NT2/D1 (cell line): ENCODE measurements at regions not wholly inside any gene's neighbourhood (a gene's known extent, or its start where the extent isn't known, plus 50 kb on each side); places are given as distances from the start of the nearest gene placed in this dataset.
"Not testable (repeated sequence)": the region's sequence is repeated elsewhere in the genome, so short reads cannot be mapped to it uniquely, and the experiment has no call there.

Experiments
- DNase-seq: peaks from one replicate; pipeline ENCODE4 v3.0.0-alpha.2; 2011; ENCODE audit warnings: low read depth, low spot score
- H3K27me3 ChIP-seq: 2 replicates; pipeline ENCODE4 v1.6.0; 2011; ENCODE audit warnings: mild to moderate bottlenecking; ENCODE audit not compliant: insufficient read length, insufficient read depth
- H3K36me3 ChIP-seq: 2 replicates; pipeline ENCODE4 v1.6.1; 2011; ENCODE audit warnings: mild to moderate bottlenecking, low read length, mixed read lengths; ENCODE audit not compliant: insufficient read depth, insufficient read length
- H3K4me1 ChIP-seq: 2 replicates; pipeline ENCODE4 v1.5.1; 2011; ENCODE audit not compliant: insufficient read depth, insufficient read length
- H3K4me3 ChIP-seq: 2 replicates; pipeline ENCODE4 v1.5.1; 2011; ENCODE audit warnings: low read depth; ENCODE audit not compliant: insufficient read length
- H3K9ac ChIP-seq: 2 replicates; pipeline ENCODE4 v1.6.0; 2011; ENCODE audit warnings: low read depth; ENCODE audit not compliant: insufficient read length
- H3K9me3 ChIP-seq: 2 replicates; pipeline ENCODE4 v1.5.1; 2011; ENCODE audit warnings: mild to moderate bottlenecking, low read length; ENCODE audit not compliant: insufficient read depth
- SUZ12 ChIP-seq: IDR thresholded peaks from 2 replicates; pipeline ENCODE4 v1.6.1; 2011; ENCODE audit not compliant: insufficient read length, insufficient read depth; ENCODE audit errors: extremely low read depth
- YY1 ChIP-seq: IDR thresholded peaks from 2 replicates; pipeline ENCODE4 v1.6.1; 2011; ENCODE audit not compliant: insufficient read length, insufficient read depth
- ZNF274 ChIP-seq: IDR thresholded peaks from 2 replicates; pipeline ENCODE4 v1.6.1; 2011; ENCODE audit warnings: mild to moderate bottlenecking, low read depth, low read length

- no peak for DNase-seq
- no peaks in the 10 kb centered on the region for H3K36me3 ChIP-seq
- no peaks in the 10 kb centered on the region for H3K9me3 ChIP-seq
- H3K4me1 ChIP-seq, result no peaks in the 10 kb centered on the region
- H3K27me3 ChIP-seq, result no peaks in the 10 kb centered on the region
- no peak for TF ChIP-seq ZNF274
- no peak for TF ChIP-seq SUZ12
- no peak for TF ChIP-seq YY1
- no peak overlapping the region for H3K4me3 ChIP-seq
- no peak overlapping the region for H3K9ac ChIP-seq
These were observed 809.5 kb upstream of the SLITRK6 start for GRCh38 chr13:86608701-86609100.

- TF ChIP-seq YY1, result no peak
- no peak for TF ChIP-seq ZNF274
- no peak for TF ChIP-seq SUZ12
- DNase-seq, result no peak
- H3K4me3 ChIP-seq, result no peak overlapping the region
These were observed 834.1 kb upstream of the SLITRK6 start for GRCh38 chr13:86633346-86633745.

GRCh38 chr13:86651171-86651570, 852.0 kb upstream of the SLITRK6 start:
- DNase-seq, result peak; percentile 8
- not testable (repeated sequence) for H3K4me3 ChIP-seq, H3K9me3 ChIP-seq, H3K4me1 ChIP-seq, H3K36me3 ChIP-seq, H3K9ac ChIP-seq, H3K27me3 ChIP-seq

More at GRCh38 chr13:86633346-86633745, 834.1 kb upstream of the SLITRK6 start:
- Histone ChIP-seq H3K4me1 (no peaks in the 10 kb centered on the region), H3K9ac (no peak overlapping the region), H3K36me3 (no peaks in the 10 kb centered on the region), H3K9me3 (no peaks in the 10 kb centered on the region), H3K27me3 (no peaks in the 10 kb centered on the region)

DNA sequence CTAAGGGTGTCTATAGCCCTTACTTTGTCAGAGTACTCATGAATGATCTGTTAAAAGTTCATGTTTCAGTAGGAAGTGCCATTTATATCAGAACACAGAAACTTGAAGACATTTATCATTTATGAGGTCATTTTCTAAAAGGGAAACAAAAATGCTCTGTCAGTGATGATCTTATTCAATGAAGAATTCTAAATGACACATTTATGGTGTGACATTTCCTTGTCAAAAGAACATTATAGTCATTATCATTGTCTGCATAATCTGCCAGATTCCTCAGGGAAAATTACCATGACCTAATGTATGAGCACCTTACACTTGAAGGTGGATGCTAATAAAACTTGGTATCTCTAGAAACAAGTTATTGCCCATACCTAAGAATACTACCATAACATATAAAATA, 853.8 kb upstream of the SLITRK6 start:
- TF ChIP-seq YY1 (no peak), SUZ12 (no peak), ZNF274 (no peak)
- DNase-seq, result no peak
- Histone ChIP-seq H3K36me3 (no peaks in the 10 kb centered on the region), H3K9me3 (no peaks in the 10 kb centered on the region), H3K27me3 (no peaks in the 10 kb centered on the region), H3K4me3 (no peak overlapping the region), H3K9ac (no peak overlapping the region), H3K4me1 (no peaks in the 10 kb centered on the region)

DNA sequence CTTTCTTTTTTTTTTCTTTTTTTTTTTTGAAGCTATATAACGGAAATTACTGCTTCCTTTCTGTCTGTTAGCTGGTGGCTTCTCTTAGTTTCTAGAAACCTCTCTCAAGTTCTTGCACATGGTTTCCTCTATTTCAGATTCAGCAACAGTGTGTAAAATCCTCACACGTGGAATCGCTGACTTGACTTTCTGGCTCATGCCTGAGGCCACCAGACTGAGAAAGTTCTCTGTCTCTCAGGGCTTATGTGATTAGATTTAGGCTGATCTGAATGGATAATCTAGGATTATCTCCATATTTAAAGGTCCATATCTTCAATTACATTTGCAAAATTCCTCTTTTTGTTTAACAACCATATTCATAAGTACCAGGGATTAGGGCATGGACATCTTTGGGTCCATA, 856.3 kb upstream of the SLITRK6 start:
- H3K36me3 ChIP-seq, result no peaks in the 10 kb centered on the region
- H3K4me1 ChIP-seq, result no peaks in the 10 kb centered on the region
- H3K27me3 ChIP-seq, result no peaks in the 10 kb centered on the region
- no peaks in the 10 kb centered on the region for H3K9me3 ChIP-seq
- H3K9ac ChIP-seq, result no peak overlapping the region
- TF ChIP-seq SUZ12 (no peak), YY1 (no peak), ZNF274 (no peak)
- no peak for DNase-seq
- no peak overlapping the region for H3K4me3 ChIP-seq

- Histone ChIP-seq H3K4me3 (no peak overlapping the region), H3K27me3 (no peaks in the 10 kb centered on the region), H3K9ac (no peak overlapping the region), H3K4me1 (no peaks in the 10 kb centered on the region), H3K36me3 (no peaks in the 10 kb centered on the region), H3K9me3 (no peaks in the 10 kb centered on the region)
- DNase-seq, result no peak
- TF ChIP-seq ZNF274 (no peak), YY1 (no peak), SUZ12 (no peak)
These were observed 860.9 kb upstream of the SLITRK6 start for GRCh38 chr13:86660090-86660489.

- Histone ChIP-seq H3K4me3 (no peak overlapping the region), H3K36me3 (no peaks in the 10 kb centered on the region), H3K9ac (no peak overlapping the region), H3K27me3 (no peaks in the 10 kb centered on the region), H3K4me1 (no peaks in the 10 kb centered on the region), H3K9me3 (no peaks in the 10 kb centered on the region)
- no peak for DNase-seq
- no peak for TF ChIP-seq ZNF274
- TF ChIP-seq SUZ12, result no peak
- no peak for TF ChIP-seq YY1
These were observed 866.6 kb upstream of the SLITRK6 start for GRCh38 chr13:86665842-86666241.

DNA sequence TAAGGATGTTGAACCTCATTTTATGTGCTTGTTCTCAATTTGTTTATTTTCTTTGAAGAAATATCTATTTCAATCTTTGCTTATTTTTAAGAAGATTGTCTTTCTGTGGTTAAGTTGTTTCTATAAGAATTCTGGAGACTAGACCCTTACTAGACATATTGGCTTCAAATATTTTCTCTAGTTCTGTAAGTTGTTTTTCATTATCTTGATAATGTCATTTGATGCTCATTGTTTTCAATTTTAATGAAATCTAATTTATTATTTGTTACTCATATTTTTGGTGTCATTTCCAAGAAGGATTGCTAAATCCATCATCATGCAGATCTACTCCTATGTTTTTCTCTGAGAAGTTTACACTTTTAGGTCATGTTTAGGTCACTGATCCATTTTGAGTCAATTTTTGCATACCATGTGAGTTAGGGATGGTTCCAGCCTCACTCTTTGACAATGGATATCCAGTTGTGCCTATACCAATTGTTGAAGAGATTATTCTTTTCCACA, 874.8 kb upstream of the SLITRK6 start:
- no peak for DNase-seq
- Histone ChIP-seq H3K4me3 (no peak overlapping the region), H3K9ac (no peak overlapping the region), H3K9me3 (no peaks in the 10 kb centered on the region), H3K36me3 (no peaks in the 10 kb centered on the region), H3K27me3 (no peaks in the 10 kb centered on the region), H3K4me1 (no peaks in the 10 kb centered on the region)
- TF ChIP-seq ZNF274, result no peak
- TF ChIP-seq SUZ12, result no peak
- TF ChIP-seq YY1, result no peak
